DND-41 (cell line): ENCODE measurements at regions not wholly inside any gene's neighbourhood (a gene's known extent, or its start where the extent isn't known, plus 50 kb on each side); places are given as distances from the start of the nearest gene placed in this dataset.

Source experiments
- EZH2 ChIP-seq: IDR thresholded peaks from 3 replicates; pipeline ENCODE4 v1.6.1; 2012; ENCODE audit warnings: borderline replicate concordance, low read depth, mild to moderate bottlenecking, moderate library complexity, low read length, inconsistent platforms; ENCODE audit not compliant: severe bottlenecking
- TF ChIP-seq, protein P1 (sequence below): IDR thresholded peaks from 2 replicates; pipeline ENCODE4 v1.5.1; 2012; ENCODE audit warnings: borderline replicate concordance, low read length, moderate library complexity, mild to moderate bottlenecking; ENCODE audit not compliant: poor library complexity, severe bottlenecking; ENCODE audit errors: extremely low read depth

DNA sequence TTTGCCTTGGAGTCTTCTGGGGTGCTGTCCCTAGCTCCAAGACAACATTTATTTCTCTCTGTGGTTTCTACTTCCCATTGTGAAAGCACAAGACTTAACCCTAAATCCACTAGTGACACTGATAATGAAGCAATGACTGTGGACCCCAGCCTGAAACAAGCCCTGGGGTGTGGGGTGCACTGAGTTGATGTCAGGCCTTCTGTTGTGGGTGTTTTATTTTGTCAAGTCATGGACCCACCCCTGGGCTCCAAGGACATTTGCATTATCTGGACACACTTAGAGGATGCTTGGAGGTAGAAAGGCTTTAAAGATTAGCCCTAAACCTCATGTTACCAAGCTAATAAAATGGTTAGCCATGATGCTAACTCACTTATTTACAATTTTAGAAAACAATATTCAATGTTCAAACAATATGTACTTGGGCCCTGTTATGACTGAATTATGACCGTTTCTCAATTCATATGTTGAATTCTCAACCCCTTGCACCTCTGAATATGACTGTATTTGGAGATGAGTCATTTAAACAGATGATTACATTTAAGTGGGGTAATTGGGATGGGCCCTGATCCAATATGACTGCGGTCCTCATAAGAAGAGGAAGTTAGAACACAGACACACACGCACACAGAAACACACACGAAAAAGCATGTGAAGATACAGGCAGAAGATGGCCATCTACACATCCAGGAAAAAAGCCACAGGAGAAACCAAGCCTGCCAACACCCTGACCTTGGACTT is 137.2 kb upstream of the IGFBP3 start:
- TF ChIP-seq, protein P1, sequence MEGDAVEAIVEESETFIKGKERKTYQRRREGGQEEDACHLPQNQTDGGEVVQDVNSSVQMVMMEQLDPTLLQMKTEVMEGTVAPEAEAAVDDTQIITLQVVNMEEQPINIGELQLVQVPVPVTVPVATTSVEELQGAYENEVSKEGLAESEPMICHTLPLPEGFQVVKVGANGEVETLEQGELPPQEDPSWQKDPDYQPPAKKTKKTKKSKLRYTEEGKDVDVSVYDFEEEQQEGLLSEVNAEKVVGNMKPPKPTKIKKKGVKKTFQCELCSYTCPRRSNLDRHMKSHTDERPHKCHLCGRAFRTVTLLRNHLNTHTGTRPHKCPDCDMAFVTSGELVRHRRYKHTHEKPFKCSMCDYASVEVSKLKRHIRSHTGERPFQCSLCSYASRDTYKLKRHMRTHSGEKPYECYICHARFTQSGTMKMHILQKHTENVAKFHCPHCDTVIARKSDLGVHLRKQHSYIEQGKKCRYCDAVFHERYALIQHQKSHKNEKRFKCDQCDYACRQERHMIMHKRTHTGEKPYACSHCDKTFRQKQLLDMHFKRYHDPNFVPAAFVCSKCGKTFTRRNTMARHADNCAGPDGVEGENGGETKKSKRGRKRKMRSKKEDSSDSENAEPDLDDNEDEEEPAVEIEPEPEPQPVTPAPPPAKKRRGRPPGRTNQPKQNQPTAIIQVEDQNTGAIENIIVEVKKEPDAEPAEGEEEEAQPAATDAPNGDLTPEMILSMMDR, result no peak
- no peak for TF ChIP-seq EZH2
